ENCODE measurements at regions not wholly inside any gene's neighbourhood (a gene's known extent, or its start where the extent isn't known, plus 50 kb on each side); places are given as distances from the start of the nearest gene placed in this dataset.

GRCh38 chr9:96141128-96141474 lies 160.9 kb downstream of the HSD17B3 start:
- TF ChIP-seq EZH2phosphoT487 (IDR thresholded peaks at IDR 0.05) (no peak), CTCF (IDR thresholded peaks at IDR 0.05) (no peak), EZH2 (IDR thresholded peaks at IDR 0.05) (no peak)
- H3K4me1 ChIP-seq: peaks cover 19% of the 10 kb centered on the region
- Mint-ChIP-seq H3K36me3 (no peaks in the 10 kb centered on the region), H3K4me3 (peak overlapping the region; percentile 3), H3K27ac (no peak overlapping the region), H3K4me1 (peaks cover 53% of the 10 kb centered on the region), H3K27me3 (ENCODE audit: insufficient read depth, low read depth) (peaks cover 5% of the 10 kb centered on the region), H3K9me3 (no peaks in the 10 kb centered on the region)
- H3K9me3 ChIP-seq (ENCODE audit: low read depth): no peaks in the 10 kb centered on the region
- H4K20me1 ChIP-seq (ENCODE audit: low read depth): no peaks in the 10 kb centered on the region
- peaks cover 3% of the 10 kb centered on the region for H3F3A ChIP-seq (ENCODE audit: low read depth)
- no peak overlapping the region for H3K9ac ChIP-seq
- no peak overlapping the region for H2AFZ ChIP-seq (replicated peaks)
- no peaks in the 10 kb centered on the region for H3K27me3 ChIP-seq
- DNase-seq (ENCODE audit: low spot score): no peak
- no peaks in the 10 kb centered on the region for H3K79me2 ChIP-seq (ENCODE audit: low read depth)
- no peak overlapping the region for H3K27ac ChIP-seq
- H3K36me3 ChIP-seq: no peaks in the 10 kb centered on the region
- peak overlapping the region; percentile 50 for H3K4me2 ChIP-seq
- no peak overlapping the region for H3K4me3 ChIP-seq

- H3K4me2 ChIP-seq: peak overlapping the region; percentile 50
- peak overlapping the region; percentile 82 for H3K27ac Mint-ChIP-seq
These were observed 161.5 kb downstream of the HSD17B3 start for GRCh38 chr9:96140296-96141127.

GRCh38 chr9:96139592-96140295 lies 162.2 kb downstream of the HSD17B3 start:
- Histone ChIP-seq H3K27me3 (no peaks in the 10 kb centered on the region), H3K79me2 (ENCODE audit: low read depth) (no peaks in the 10 kb centered on the region), H3K9ac (no peak overlapping the region), H3K36me3 (no peaks in the 10 kb centered on the region), H3K4me1 (peaks cover 19% of the 10 kb centered on the region), H3K9me3 (ENCODE audit: low read depth) (no peaks in the 10 kb centered on the region), H3K4me2 (peak overlapping the region; percentile 50), H4K20me1 (ENCODE audit: low read depth) (no peaks in the 10 kb centered on the region), H3K27ac (no peak overlapping the region), H3F3A (ENCODE audit: low read depth) (peaks cover 3% of the 10 kb centered on the region), H2AFZ (replicated peaks) (peak overlapping the region; percentile 84), H3K4me3 (no peak overlapping the region)
- Mint-ChIP-seq H3K36me3 (no peaks in the 10 kb centered on the region), H3K27me3 (ENCODE audit: insufficient read depth, low read depth) (peaks cover 5% of the 10 kb centered on the region), H3K4me3 (no peak overlapping the region), H3K9me3 (no peaks in the 10 kb centered on the region), H3K27ac (no peak overlapping the region), H3K4me1 (peaks cover 52% of the 10 kb centered on the region)
- DNase-seq (ENCODE audit: low spot score): peak; percentile 25
- TF ChIP-seq EZH2phosphoT487 (IDR thresholded peaks at IDR 0.05) (no peak), EZH2 (IDR thresholded peaks at IDR 0.05) (no peak), CTCF (IDR thresholded peaks at IDR 0.05) (no peak)

More at GRCh38 chr9:96140296-96141127, 161.5 kb downstream of the HSD17B3 start:
- no peak overlapping the region for H3K27ac ChIP-seq
- no peak for TF ChIP-seq EZH2 (IDR thresholded peaks at IDR 0.05)
- no peak for TF ChIP-seq CTCF (IDR thresholded peaks at IDR 0.05)
- TF ChIP-seq EZH2phosphoT487 (IDR thresholded peaks at IDR 0.05): no peak
- DNase-seq (ENCODE audit: low spot score): peak; percentile 22
- no peaks in the 10 kb centered on the region for H3K9me3 Mint-ChIP-seq
- peak overlapping the region; percentile 84 for H2AFZ ChIP-seq (replicated peaks)
- H3K4me1 Mint-ChIP-seq: peaks cover 53% of the 10 kb centered on the region
- H3K4me3 Mint-ChIP-seq: peak overlapping the region; percentile 55
- H3K27me3 Mint-ChIP-seq (ENCODE audit: insufficient read depth, low read depth): peaks cover 5% of the 10 kb centered on the region
- no peaks in the 10 kb centered on the region for H3K79me2 ChIP-seq (ENCODE audit: low read depth)
- peaks cover 3% of the 10 kb centered on the region for H3F3A ChIP-seq (ENCODE audit: low read depth)
- no peaks in the 10 kb centered on the region for H3K27me3 ChIP-seq
- no peaks in the 10 kb centered on the region for H4K20me1 ChIP-seq (ENCODE audit: low read depth)
- no peaks in the 10 kb centered on the region for H3K36me3 ChIP-seq
- no peak overlapping the region for H3K9ac ChIP-seq
- no peaks in the 10 kb centered on the region for H3K36me3 Mint-ChIP-seq
- no peaks in the 10 kb centered on the region for H3K9me3 ChIP-seq (ENCODE audit: low read depth)
- peaks cover 19% of the 10 kb centered on the region for H3K4me1 ChIP-seq
- no peak overlapping the region for H3K4me3 ChIP-seq
